Anterior cingulate cortex (tissue), 58 donors: ENCODE measurements at regions not wholly inside any gene's neighbourhood (a gene's known extent, or its start where the extent isn't known, plus 50 kb on each side); places are given as distances from the start of the nearest gene placed in this dataset.
"Not testable (repeated sequence)": the region's sequence is repeated elsewhere in the genome, so short reads cannot be mapped to it uniquely, and the experiment has no call there.

Experiments used
- DNase-seq, 58 donors: peaks; one replicate each; lab custom pipeline; 2025; lab: John Stamatoyannopoulos, UW

DNA sequence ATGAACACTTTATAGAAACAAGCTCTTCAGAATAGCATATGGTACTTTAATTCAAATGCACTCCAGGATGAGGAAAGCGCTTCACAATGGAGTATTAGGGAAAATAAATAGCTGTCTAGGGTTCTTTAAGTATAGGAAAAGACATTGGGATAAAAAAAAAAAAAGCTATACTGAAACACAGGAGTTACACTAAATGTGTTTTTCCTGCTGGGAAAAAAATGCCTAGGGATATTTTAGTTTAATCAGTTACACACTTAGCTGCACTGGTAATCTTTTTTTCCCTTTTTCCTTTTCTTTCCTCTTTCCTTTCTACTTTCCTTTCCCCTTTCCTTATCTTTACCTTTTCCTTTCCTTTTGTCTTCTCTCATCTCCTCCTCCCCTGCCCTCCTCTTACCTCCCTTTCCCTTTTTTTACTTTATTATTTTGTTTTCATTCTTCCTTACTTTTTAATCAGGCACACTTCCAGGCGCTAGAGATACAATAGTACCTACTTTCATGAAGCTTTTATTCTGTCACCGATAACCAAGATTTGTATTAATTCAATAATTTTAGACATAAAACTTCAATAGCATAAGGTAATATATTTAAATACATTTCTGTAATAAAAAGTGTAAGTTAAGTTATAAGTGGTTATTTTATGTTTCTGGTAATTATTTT is 758.7 kb downstream of the CDH18 start:
- DNase-seq: no peak

DNA sequence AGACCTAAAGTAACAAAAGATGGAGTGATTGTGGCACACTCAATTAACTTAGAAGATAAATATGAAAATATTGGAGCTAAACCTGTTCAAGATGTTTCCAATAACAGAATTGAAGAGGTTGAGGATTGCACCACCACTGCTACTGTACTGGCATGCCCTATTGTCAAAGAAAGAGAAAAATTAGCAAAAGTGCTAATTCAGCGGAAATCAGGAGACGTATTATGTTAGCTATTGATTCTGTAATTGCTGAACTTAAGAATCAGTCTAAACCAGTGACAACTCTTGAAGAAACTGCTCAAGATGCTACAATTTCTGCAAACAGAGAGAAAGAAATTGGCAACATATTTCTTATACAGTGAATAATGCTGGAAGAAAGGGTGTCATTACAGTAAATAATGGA is 754.4 kb downstream of the CDH18 start:
- no peak for DNase-seq

GRCh38 chr5:19235101-19235584 is 752.9 kb downstream of the CDH18 start:
- no peak for DNase-seq

GRCh38 chr5:19240170-19240569 is 747.8 kb downstream of the CDH18 start:
- DNase-seq: no peak

GRCh38 chr5:19241690-19242089 is 746.3 kb downstream of the CDH18 start:
- no peak for DNase-seq

GRCh38 chr5:19246191-19246590 is 741.8 kb downstream of the CDH18 start:
- not testable (repeated sequence) for DNase-seq

DNA sequence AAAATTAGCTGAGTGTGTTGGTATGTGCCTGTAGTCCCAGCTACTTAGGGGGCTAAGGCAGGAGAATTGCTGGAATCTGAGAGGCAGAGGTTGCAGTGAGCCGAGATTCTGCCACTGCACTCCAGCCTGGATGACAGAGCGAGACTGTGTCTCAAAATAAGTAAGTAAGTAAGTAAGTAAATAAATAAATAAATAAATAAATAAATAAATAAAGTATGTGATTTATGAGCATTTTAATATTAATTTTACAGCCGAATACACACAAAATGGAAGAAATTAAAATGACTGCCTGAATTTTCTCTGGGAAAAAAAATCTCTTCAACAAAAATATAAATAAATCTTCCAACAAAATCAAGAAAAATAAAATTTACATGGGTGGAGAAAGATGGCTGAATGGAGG is 740.7 kb downstream of the CDH18 start:
- DNase-seq: no peak

DNA sequence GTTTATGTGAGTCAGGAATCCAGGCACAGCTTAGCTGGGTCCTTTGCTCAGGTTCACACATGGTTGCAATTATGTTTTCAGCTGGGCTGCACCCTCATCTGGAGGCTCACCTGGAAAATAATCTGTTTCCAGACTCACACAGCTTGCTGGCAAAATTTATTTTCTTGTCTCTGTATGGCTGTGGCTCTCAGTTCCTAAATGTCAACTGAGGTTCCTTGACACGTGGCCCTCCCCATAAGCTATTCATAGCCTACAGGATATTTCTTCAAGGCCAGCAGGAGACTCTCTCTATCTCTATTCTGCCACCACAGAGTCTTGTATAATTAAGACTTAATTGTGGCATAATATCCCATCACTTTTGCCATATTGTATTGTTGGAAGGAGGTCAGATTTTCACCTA is 732.0 kb downstream of the CDH18 start:
- DNase-seq: no peak

GRCh38 chr5:19258686-19259085 is 729.3 kb downstream of the CDH18 start:
- no peak for DNase-seq

DNA sequence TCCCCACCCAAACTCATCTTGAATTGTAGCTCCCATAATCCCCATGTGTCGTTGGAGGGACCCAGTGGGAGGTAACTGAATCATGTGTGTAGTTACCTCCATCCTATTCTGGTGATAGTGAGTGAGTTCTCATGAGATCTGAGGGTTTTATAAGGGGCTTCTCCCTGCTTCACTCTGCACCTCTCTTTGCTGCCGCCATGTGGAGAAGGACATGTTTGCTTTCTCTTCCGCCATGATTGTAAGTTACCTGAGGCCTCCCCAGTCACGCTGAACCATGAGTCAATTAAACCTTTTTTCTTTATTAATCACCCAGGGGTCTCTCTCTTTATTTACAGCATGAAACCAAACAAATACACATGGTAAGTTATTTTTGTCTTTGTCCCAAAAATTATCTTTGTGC is 726.1 kb downstream of the CDH18 start:
- no peak for DNase-seq

DNA sequence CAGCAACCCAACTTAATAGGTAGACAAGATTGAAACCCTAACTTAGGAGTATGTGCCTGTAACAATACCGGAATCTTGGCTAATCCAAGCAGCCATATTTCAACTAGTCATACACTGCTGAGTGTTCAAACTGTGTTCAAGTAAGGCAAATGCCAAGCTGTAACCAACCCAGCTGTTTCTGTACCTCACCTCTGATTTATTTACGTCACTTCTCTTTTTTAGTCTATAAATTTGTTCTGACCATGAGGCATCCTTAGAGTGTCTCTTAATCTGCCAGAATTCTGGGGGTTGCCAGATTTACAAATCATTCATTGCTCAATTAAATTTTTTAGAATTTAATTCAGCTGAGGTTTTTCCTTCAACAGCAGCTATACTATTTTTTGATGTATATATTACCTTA is 723.2 kb downstream of the CDH18 start:
- DNase-seq: no peak

DNA sequence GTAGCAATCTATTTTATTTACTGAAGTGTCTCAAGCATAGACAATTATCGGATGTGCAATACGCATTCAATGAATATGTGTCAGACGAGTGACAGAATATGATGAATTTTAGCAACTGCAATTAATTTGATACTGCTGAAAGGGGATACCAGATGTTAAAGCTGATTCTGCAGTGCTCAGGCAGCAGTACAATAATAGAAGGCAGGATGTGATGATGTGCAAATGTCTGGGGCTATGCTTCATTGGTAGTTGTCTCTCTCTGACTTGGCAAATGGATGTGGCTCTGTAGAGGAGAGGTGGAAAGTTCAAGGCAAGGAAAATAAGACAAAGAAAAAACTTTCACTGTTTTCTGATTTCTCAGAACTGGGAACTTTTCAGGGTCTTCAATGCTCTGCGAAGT is 721.2 kb downstream of the CDH18 start:
- DNase-seq: no peak

DNA sequence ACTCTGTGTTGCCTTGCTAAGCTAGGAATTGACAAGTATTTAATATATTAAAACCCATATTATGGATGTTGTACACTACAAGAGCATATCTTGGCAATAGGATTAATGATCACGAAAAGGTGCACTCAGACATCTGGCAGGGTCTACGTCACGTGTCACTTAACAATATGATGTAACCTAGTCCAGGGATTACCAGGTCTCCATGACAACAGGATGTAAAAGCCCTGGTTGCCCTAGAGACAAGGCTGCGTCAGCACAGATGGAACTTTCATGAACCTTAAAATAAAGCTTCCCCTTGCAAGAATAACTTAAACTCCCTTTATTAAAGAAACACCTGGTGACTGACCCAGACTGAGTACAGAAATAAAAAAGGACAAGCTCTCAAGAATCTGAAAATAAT is 717.8 kb downstream of the CDH18 start:
- peak in 1 of 58 donors; percentile 7 for DNase-seq

GRCh38 chr5:19274578-19274977 is 713.4 kb downstream of the CDH18 start:
- no peak for DNase-seq

DNA sequence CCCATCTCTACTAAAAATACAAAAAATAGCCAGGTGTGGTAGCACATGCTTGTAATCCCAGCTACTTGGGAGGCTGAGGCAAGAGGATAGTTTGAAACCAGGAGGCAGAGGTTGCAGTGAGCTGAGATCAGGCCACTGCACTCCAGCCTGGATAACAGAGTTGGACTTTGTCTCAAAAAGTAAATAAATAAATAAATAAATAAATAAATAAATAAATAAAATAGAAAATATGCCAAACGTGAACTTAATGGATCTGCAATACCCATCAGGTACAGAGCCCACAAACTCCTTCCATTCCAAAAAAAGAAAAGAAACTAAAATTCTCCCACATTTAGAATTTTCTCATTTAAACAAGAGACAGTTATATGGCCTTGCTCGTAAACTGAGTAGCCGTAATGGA is 702.7 kb downstream of the CDH18 start:
- DNase-seq: no peak

DNA sequence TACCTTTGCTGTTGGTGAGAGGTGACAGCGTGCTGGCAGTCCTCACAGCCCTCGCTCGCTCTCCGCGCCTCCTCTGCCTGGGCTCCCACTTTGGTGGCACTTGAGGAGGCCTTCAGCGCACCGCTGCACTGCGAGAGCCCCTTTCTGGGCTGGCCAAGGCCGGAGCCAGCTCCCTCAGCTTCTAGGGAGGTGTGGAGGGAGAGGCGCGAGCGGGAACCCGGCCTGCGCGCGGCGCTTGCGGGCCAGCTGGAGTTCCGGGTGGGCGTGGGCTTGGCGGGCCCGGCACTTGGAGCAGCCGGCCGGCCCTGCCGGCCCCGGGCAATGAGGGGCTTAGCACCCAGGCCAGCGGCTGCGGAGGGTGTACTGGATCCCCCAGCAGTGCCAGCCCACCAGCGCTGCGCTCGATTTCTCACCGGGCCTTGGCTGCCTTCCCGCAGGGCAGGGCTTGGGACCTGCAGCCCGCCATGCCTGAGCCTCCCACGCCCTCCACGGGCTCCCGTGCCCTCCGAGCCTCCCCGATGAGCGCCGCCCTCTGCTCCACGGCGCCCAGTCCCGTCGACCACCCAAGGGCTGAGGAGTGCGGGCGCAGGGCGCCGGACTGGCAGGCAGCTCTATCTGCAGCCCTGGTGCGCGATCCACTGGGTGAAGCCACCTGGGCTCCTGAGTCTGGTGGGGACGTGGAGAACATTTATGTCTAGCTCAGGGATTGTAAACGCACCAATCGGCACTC is 700.3 kb downstream of the CDH18 start:
- not testable (repeated sequence) for DNase-seq

- not testable (repeated sequence) for DNase-seq
Measured at GRCh38 chr5:19288311-19288710, 699.7 kb downstream of the CDH18 start.

- no peak for DNase-seq
Measured at GRCh38 chr5:19297934-19298333, 690.1 kb downstream of the CDH18 start.

DNA sequence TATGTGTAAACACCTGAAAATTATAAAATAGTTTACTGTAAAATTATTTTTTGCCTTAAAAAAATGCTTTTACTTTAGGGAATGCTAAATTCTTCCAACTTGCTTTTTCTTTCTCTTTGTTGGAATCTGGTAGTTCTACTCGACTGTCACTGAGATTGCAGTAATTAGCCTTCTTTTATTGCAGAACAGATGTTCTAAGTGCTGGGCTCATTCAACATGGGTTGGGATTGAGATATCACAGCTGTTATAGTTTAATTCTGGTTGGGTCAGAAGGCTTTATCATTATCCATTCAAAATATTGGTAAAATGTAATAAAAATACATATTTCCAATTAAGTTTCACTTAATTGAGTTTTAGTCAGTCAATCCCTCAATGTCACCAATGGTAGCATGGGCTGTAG is 686.7 kb downstream of the CDH18 start:
- no peak for DNase-seq

DNA sequence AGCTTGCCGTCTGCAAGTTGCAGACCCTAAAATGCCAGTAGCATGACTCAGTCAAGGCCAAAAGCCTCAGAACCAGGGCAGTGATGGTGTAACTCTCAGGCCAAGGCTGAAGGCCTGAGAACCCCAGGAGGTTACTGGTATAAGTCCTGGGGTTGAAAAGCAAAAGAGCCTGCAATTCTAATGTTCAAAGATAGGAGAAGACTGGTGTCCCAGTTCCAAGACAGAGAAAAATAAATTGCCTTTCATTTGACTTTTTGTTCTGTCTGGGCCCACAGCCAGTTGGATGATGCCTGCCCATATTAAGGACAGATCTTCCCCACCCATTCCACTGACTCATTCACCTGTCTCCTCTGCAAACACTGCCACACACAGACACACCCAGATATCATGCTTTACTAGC is 673.2 kb downstream of the CDH18 start:
- no peak for DNase-seq

GRCh38 chr5:19319252-19319651 is 668.7 kb downstream of the CDH18 start:
- DNase-seq: no peak
